SU-DHL-6 (cell line): ENCODE measurements at regions not wholly inside any gene's neighbourhood (a gene's known extent, or its start where the extent isn't known, plus 50 kb on each side); places are given as distances from the start of the nearest gene placed in this dataset.

Experiments used
- H2AFZ ChIP-seq: fragments of 200-600 bp; sonication (generic); 2 replicates; pipeline ENCODE4 v1.6.1; 2014; ENCODE audit warnings: low read depth, mild to moderate bottlenecking, moderate library complexity, mixed read lengths, antibody characterized with exemption, low read length; ENCODE audit not compliant: severe bottlenecking
- H3F3A ChIP-seq: fragments of 200-600 bp; shearing (Covaris generic); 2 replicates; pipeline ENCODE4 v1.6.0; 2016; ENCODE audit warnings: antibody characterized with exemption, mild to moderate bottlenecking; ENCODE audit not compliant: insufficient read depth
- H3K27ac ChIP-seq: fragments of 200-600 bp; sonication (generic); 2 replicates; pipeline ENCODE4 v1.5.1; 2016; ENCODE audit warnings: low read depth, mild to moderate bottlenecking, low read length, moderate library complexity, mixed read lengths
- H3K27me3 ChIP-seq: fragments of 200-600 bp; sonication (generic), shearing (Covaris generic); 2 replicates; pipeline ENCODE4 v1.6.0; 2014; ENCODE audit warnings: mild to moderate bottlenecking, low read length
- H3K36me3 ChIP-seq: fragments of 200-600 bp; sonication (generic); 2 replicates; pipeline ENCODE4 v1.6.1; 2014; ENCODE audit warnings: mild to moderate bottlenecking, low read length, mixed read lengths
- H3K4me2 ChIP-seq: fragments of 300-600, 200-600 bp; shearing (Covaris generic), sonication (generic); 2 replicates; pipeline ENCODE4 v1.6.0; 2014; ENCODE audit warnings: low read length, low read depth, mild to moderate bottlenecking; ENCODE audit not compliant: poor library complexity, severe bottlenecking
- H3K4me3 ChIP-seq: fragments of 200-600 bp; sonication (generic); 2 replicates; pipeline ENCODE4 v1.5.1; 2014; ENCODE audit warnings: antibody characterized with exemption, low read length, mild to moderate bottlenecking, mixed read lengths; ENCODE audit not compliant: insufficient read depth, poor library complexity, severe bottlenecking
- H3K79me2 ChIP-seq: fragments of 200-600 bp; sonication (generic); 2 replicates; pipeline ENCODE4 v1.6.1; 2014; ENCODE audit warnings: mild to moderate bottlenecking, low read length, moderate library complexity; ENCODE audit not compliant: insufficient read depth
- H3K9ac ChIP-seq: fragments of 200-600 bp; sonication (generic); 2 replicates; pipeline ENCODE4 v1.7.0; 2014; ENCODE audit warnings: mild to moderate bottlenecking, low read length
- H3K9me2 ChIP-seq: fragments of 200-600 bp; sonication (generic); replicated peaks from 2 replicates; pipeline ENCODE4 v1.6.1; 2014; ENCODE audit warnings: low read length; ENCODE audit not compliant: insufficient read depth
- H3K9me3 ChIP-seq: fragments of 200-600 bp; sonication (generic); 2 replicates; pipeline ENCODE4 v1.6.1; 2014; ENCODE audit warnings: low read length, mixed read lengths; ENCODE audit not compliant: insufficient read depth
- H4K20me1 ChIP-seq: fragments of 200-600 bp; sonication (generic); 2 replicates; pipeline ENCODE4 v1.6.1; 2014; ENCODE audit warnings: low read depth, mild to moderate bottlenecking, antibody characterized with exemption, low read length, moderate library complexity, mixed read lengths
- EZH2phosphoT487 ChIP-seq: fragments of 200-600 bp; sonication (generic), shearing (Covaris generic); conservative IDR thresholded peaks from 2 replicates; pipeline ENCODE4 v1.6.1; 2018; ENCODE audit warnings: mild to moderate bottlenecking, antibody characterized with exemption, low read length, moderate library complexity, mixed read lengths
- TF ChIP-seq, protein P1 (sequence below): fragments of 200-600 bp; sonication (generic); IDR thresholded peaks from one replicate; pipeline ENCODE4 v1.5.1; 2017; ENCODE audit warnings: antibody characterized with exemption, mild to moderate bottlenecking, low read length, moderate library complexity; ENCODE audit not compliant: insufficient read depth, poor library complexity, severe bottlenecking

DNA sequence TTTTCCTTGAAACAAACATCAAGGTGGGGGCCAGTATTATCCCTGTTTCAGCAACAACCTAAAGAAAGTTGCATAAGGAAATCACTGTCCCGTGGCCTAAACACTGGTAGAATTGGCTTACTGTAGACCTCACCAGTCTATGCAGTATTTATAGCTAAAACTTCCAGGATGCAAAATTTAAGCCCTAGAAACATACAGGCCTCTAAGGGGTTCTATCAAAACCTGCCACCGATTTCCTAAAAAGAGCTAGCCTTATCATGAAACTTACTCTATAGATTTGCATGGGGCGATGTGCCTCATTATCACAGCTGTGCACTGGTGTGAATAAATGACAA is 84.3 kb upstream of the FOXQ1 start:
- H3F3A ChIP-seq, result no peaks in the 10 kb centered on the region
- H3K79me2 ChIP-seq, result no peaks in the 10 kb centered on the region
- H3K9ac ChIP-seq, result no peak overlapping the region
- H3K9me2 ChIP-seq, result no peaks in the 10 kb centered on the region
- no peak overlapping the region for H3K4me3 ChIP-seq
- no peak for TF ChIP-seq EZH2phosphoT487
- TF ChIP-seq, protein P1, sequence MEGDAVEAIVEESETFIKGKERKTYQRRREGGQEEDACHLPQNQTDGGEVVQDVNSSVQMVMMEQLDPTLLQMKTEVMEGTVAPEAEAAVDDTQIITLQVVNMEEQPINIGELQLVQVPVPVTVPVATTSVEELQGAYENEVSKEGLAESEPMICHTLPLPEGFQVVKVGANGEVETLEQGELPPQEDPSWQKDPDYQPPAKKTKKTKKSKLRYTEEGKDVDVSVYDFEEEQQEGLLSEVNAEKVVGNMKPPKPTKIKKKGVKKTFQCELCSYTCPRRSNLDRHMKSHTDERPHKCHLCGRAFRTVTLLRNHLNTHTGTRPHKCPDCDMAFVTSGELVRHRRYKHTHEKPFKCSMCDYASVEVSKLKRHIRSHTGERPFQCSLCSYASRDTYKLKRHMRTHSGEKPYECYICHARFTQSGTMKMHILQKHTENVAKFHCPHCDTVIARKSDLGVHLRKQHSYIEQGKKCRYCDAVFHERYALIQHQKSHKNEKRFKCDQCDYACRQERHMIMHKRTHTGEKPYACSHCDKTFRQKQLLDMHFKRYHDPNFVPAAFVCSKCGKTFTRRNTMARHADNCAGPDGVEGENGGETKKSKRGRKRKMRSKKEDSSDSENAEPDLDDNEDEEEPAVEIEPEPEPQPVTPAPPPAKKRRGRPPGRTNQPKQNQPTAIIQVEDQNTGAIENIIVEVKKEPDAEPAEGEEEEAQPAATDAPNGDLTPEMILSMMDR, result no peak
- no peak overlapping the region for H3K27ac ChIP-seq
- H3K36me3 ChIP-seq, result no peaks in the 10 kb centered on the region
- no peak overlapping the region for H2AFZ ChIP-seq
- no peaks in the 10 kb centered on the region for H4K20me1 ChIP-seq
- no peaks in the 10 kb centered on the region for H3K9me3 ChIP-seq
- H3K4me2 ChIP-seq, result no peak overlapping the region
- no peaks in the 10 kb centered on the region for H3K27me3 ChIP-seq

- no peak for TF ChIP-seq EZH2phosphoT487
- TF ChIP-seq, protein P1, result no peak
- Histone ChIP-seq H3K27ac (no peak overlapping the region), H3K4me3 (no peak overlapping the region), H3K9ac (no peak overlapping the region), H2AFZ (no peak overlapping the region), H3K4me2 (no peak overlapping the region), H3K27me3 (no peaks in the 10 kb centered on the region), H3K36me3 (no peaks in the 10 kb centered on the region), H4K20me1 (no peaks in the 10 kb centered on the region), H3K9me2 (no peaks in the 10 kb centered on the region), H3K9me3 (no peaks in the 10 kb centered on the region), H3K79me2 (no peaks in the 10 kb centered on the region), H3F3A (no peaks in the 10 kb centered on the region)
These were observed 85.4 kb upstream of the FOXQ1 start for GRCh38 chr6:1226277-1227099.

DNA sequence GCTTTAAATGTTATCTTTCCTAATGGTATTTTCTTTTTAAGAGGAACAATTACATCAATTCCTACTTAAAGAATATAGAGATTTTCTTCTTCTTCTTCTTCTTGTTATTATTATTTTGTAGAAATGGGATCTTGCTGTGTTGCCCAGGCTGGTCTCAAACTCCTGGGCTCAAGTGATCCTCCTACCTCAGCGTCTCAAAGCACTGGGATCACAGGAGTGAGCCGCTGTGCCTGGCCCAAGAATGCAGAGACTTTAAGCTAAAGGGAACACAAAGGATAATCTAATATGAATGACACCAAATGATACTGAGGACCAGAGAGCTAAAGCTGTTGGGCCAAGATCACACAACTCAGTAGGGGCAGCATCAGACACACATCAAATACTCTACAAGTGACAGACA is 87.4 kb upstream of the FOXQ1 start:
- H3F3A ChIP-seq, result no peaks in the 10 kb centered on the region
- no peak overlapping the region for H3K4me2 ChIP-seq
- H3K27ac ChIP-seq, result no peak overlapping the region
- H3K9ac ChIP-seq, result no peak overlapping the region
- H3K4me3 ChIP-seq, result no peak overlapping the region
- H4K20me1 ChIP-seq, result no peaks in the 10 kb centered on the region
- no peaks in the 10 kb centered on the region for H3K36me3 ChIP-seq
- no peaks in the 10 kb centered on the region for H3K79me2 ChIP-seq
- H3K9me2 ChIP-seq, result no peaks in the 10 kb centered on the region
- H2AFZ ChIP-seq, result no peak overlapping the region
- TF ChIP-seq, protein P1, result no peak
- no peaks in the 10 kb centered on the region for H3K27me3 ChIP-seq
- no peaks in the 10 kb centered on the region for H3K9me3 ChIP-seq
